Loucy (cell line): ENCODE measurements at regions not wholly inside any gene's neighbourhood (a gene's known extent, or its start where the extent isn't known, plus 50 kb on each side); places are given as distances from the start of the nearest gene placed in this dataset.

Experiments used
- H2AFZ ChIP-seq: fragments of 200-600 bp; sonication (generic); 2 replicates; pipeline ENCODE4 v1.6.0; 2016; ENCODE audit warnings: antibody characterized with exemption, mild to moderate bottlenecking, low read length, moderate library complexity
- H3F3A ChIP-seq: fragments of 200-600 bp; 2 replicates; pipeline ENCODE4 v1.6.0; 2016; ENCODE audit warnings: antibody characterized with exemption, low read depth, mild to moderate bottlenecking
- H3K27me3 ChIP-seq: fragments of 200-600 bp; sonication (generic); 2 replicates; pipeline ENCODE4 v1.6.1; 2014; ENCODE audit warnings: low read length, mild to moderate bottlenecking; ENCODE audit not compliant: insufficient read depth, poor library complexity, severe bottlenecking
- H3K36me3 ChIP-seq: fragments of 200-600 bp; sonication (generic); 2 replicates; pipeline ENCODE4 v1.6.1; 2016; ENCODE audit warnings: low read length; ENCODE audit not compliant: insufficient read depth
- H3K4me1 ChIP-seq: fragments of 200-600 bp; sonication (generic); 2 replicates; pipeline ENCODE4 v1.5.1; 2014; ENCODE audit warnings: low read length, mild to moderate bottlenecking; ENCODE audit not compliant: insufficient read depth, poor library complexity, severe bottlenecking
- H3K4me2 ChIP-seq: fragments of 200-600 bp; sonication (generic); 2 replicates; pipeline ENCODE4 v1.6.0; 2014; ENCODE audit warnings: antibody characterized with exemption, low read length, low read depth, mild to moderate bottlenecking; ENCODE audit not compliant: poor library complexity, severe bottlenecking
- H3K4me3 ChIP-seq: fragments of 200-600 bp; sonication (generic); 2 replicates; pipeline ENCODE4 v1.5.1; 2014; ENCODE audit warnings: low read length, mild to moderate bottlenecking, mixed read lengths; ENCODE audit not compliant: poor library complexity, severe bottlenecking
- H3K79me2 ChIP-seq: fragments of 200-600 bp; sonication (generic); 2 replicates; pipeline ENCODE4 v1.6.1; 2014; ENCODE audit warnings: low read length; ENCODE audit not compliant: insufficient read depth
- H3K9ac ChIP-seq: fragments of 200-600 bp; sonication (generic); 2 replicates; pipeline ENCODE4 v1.6.0; 2014; ENCODE audit warnings: mild to moderate bottlenecking, low read depth, low read length, moderate library complexity; ENCODE audit not compliant: poor library complexity, severe bottlenecking
- H3K9me2 ChIP-seq: fragments of 200-600 bp; sonication (generic); replicated peaks from 2 replicates; pipeline ENCODE4 v1.6.1; 2016; ENCODE audit warnings: low read depth, low read length, mixed read lengths
- H3K9me3 ChIP-seq: fragments of 200-600 bp; sonication (generic); 2 replicates; pipeline ENCODE4 v1.6.1; 2014; ENCODE audit warnings: mild to moderate bottlenecking, antibody characterized with exemption, low read length, low read depth; ENCODE audit not compliant: insufficient read depth
- H4K20me1 ChIP-seq: fragments of 200-600 bp; sonication (generic); 2 replicates; pipeline ENCODE4 v1.6.0; 2014; ENCODE audit warnings: antibody characterized with exemption, low read length, mild to moderate bottlenecking; ENCODE audit not compliant: insufficient read depth, poor library complexity, severe bottlenecking
- EZH2phosphoT487 ChIP-seq: fragments of 200-600 bp; IDR thresholded peaks from 2 replicates; pipeline ENCODE4 v1.6.1; 2018; ENCODE audit warnings: antibody characterized with exemption, mild to moderate bottlenecking, moderate library complexity, borderline replicate concordance
- TF ChIP-seq, protein P1 (sequence below): fragments of 200-600 bp; sonication (generic); conservative IDR thresholded peaks from 2 replicates; pipeline ENCODE4 v1.5.1; 2014; ENCODE audit warnings: mild to moderate bottlenecking, antibody characterized with exemption, low read length

DNA sequence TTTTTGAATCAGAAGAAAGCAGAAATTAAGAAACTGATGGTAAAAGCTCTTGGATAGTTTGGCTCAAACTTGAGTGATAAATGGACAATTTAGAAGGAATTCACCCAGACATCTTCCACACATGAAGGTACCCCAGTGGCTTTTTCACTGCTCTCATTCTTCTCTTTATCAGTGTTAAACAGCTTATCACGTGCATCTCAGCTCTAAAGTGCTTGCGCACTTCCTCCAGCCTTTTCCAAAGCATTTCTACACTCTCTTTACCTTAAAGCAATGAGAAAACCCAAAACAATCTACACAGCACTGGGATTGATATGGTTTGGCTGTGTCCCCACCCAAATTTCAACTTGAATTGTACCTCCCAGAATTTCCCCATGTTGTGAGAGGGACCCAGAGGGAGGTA, 509.1 kb upstream of the FAT1 start:
- no peak for TF ChIP-seq EZH2phosphoT487
- TF ChIP-seq, protein P1, sequence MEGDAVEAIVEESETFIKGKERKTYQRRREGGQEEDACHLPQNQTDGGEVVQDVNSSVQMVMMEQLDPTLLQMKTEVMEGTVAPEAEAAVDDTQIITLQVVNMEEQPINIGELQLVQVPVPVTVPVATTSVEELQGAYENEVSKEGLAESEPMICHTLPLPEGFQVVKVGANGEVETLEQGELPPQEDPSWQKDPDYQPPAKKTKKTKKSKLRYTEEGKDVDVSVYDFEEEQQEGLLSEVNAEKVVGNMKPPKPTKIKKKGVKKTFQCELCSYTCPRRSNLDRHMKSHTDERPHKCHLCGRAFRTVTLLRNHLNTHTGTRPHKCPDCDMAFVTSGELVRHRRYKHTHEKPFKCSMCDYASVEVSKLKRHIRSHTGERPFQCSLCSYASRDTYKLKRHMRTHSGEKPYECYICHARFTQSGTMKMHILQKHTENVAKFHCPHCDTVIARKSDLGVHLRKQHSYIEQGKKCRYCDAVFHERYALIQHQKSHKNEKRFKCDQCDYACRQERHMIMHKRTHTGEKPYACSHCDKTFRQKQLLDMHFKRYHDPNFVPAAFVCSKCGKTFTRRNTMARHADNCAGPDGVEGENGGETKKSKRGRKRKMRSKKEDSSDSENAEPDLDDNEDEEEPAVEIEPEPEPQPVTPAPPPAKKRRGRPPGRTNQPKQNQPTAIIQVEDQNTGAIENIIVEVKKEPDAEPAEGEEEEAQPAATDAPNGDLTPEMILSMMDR = no peak
- Histone ChIP-seq H3K79me2 (no peaks in the 10 kb centered on the region), H3K9ac (no peak overlapping the region), H3K4me3 (no peak overlapping the region), H3K4me1 (no peaks in the 10 kb centered on the region), H3K9me2 (no peaks in the 10 kb centered on the region), H3K4me2 (no peak overlapping the region), H3K36me3 (no peaks in the 10 kb centered on the region), H2AFZ (no peak overlapping the region), H3K9me3 (no peaks in the 10 kb centered on the region), H4K20me1 (no peaks in the 10 kb centered on the region), H3F3A (no peaks in the 10 kb centered on the region), H3K27me3 (no peaks in the 10 kb centered on the region)

DNA sequence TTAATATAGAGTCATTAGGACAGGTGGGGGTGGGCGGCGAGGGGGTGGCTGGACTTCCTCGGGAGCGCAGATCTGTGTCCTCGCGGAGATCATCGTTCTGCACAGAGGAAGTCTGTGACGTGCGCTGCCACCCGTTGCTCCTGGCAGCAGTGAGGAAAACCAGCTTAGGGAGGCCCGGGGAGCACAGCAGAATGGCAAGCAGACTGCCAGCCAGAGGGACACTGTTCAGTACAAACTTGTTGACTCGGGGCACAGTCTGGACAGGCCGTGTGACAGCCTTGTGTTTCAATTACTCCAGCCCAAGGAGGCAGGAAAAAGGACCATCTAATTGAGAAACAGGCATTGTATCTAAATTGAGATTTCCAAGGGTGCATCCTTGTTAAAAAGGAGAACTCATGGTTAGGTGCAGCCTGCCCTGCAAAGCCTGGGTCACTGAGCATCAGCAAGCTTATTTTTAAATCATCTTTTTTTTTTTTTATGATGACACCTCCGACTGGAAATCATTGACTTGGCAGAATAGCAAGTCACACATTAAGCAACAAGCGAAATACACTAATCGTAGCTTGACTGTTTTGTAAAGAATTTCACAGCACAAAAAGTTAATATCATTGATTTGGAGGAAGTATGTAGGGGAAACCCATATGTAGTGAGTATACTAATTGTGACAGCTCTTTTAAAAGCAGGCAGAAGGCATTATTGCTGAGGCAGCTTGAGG, 512.0 kb upstream of the FAT1 start:
- Histone ChIP-seq H3K4me1 (no peaks in the 10 kb centered on the region), H3K79me2 (no peaks in the 10 kb centered on the region), H3K27me3 (no peaks in the 10 kb centered on the region), H3F3A (no peaks in the 10 kb centered on the region), H3K36me3 (no peaks in the 10 kb centered on the region), H4K20me1 (no peaks in the 10 kb centered on the region), H2AFZ (no peak overlapping the region), H3K9me3 (no peaks in the 10 kb centered on the region), H3K9ac (no peak overlapping the region), H3K4me2 (no peak overlapping the region), H3K9me2 (no peaks in the 10 kb centered on the region), H3K4me3 (no peak overlapping the region)
- TF ChIP-seq, protein P1 = no peak
- no peak for TF ChIP-seq EZH2phosphoT487

DNA sequence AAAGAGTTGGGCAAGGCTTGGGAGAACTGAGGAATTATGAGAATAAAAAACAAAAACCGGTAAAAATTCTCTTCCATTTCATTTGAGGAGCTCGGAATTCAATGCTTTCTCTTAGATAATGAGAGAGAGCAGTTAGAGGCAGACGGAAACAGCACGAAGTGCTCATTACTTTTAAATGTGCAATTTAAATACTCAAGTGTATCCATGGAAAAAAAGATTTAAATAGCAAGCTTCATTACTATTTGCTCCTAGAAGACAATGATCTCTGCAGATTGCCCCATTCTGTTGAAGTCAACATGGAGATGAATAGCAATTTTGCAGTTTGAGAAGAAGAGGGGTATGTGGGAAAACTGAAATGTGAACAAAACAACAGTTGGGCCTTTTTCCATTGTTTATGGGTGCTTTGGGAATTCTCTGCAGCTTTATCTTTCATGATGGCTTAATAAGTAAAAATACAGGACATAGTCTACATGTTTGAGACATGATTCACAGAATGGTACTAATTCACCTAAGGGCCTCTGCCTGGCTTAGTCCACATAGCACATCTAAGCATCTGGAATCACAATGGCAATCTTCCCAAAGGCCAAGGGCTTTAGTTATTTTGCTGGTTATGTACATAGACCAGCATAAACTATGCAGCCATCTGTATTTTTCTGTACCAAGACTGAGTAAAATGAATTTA, 512.7 kb upstream of the FAT1 start:
- Histone ChIP-seq H2AFZ (no peak overlapping the region), H3K4me2 (no peak overlapping the region)
- TF ChIP-seq, protein P1 = no peak
- no peak for TF ChIP-seq EZH2phosphoT487

More for the DNA sequence above, 512.7 kb upstream of the FAT1 start:
- Histone ChIP-seq H3K79me2 (no peaks in the 10 kb centered on the region), H3K4me3 (no peak overlapping the region), H3K9ac (no peak overlapping the region), H3K9me2 (no peaks in the 10 kb centered on the region), H3K9me3 (no peaks in the 10 kb centered on the region), H3K36me3 (no peaks in the 10 kb centered on the region), H4K20me1 (no peaks in the 10 kb centered on the region), H3K27me3 (no peaks in the 10 kb centered on the region), H3K4me1 (no peaks in the 10 kb centered on the region), H3F3A (no peaks in the 10 kb centered on the region)
